NOMO-1 treated with DMSO at 0.1 percent for 48 hours (cell line): ENCODE measurements at regions not wholly inside any gene's neighbourhood (a gene's known extent, or its start where the extent isn't known, plus 50 kb on each side); places are given as distances from the start of the nearest gene placed in this dataset.

Source experiments
- DNase-seq: peaks from one replicate; lab custom pipeline; 2025; ENCODE audit not compliant: unreplicated experiment; lab: John Stamatoyannopoulos, UW

DNA sequence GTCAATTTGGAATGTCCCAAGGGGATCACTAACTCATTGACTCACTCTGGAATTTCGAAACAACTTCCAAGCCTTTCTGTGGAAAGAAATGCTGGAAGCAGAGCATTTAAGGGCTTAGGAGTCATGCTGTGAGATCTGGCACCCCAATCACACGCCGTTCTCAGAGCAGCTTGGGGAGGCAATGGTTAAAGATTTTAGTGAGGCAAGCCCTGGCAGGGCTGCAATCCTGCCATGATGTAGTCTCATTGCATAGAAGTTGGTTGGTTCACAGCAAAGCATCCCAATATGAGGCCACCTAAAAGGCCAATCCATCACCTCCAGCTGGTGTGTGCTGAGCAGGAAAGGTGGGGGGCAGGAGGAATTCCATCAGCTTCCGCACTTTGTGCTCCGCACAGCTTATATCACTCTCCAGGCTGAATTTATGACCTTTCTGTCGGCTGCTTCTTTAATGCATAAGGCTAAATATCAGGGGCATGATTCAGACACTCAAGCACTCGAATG is 1043.9 kb upstream of the POU3F3 start:
- no peak for DNase-seq

DNA sequence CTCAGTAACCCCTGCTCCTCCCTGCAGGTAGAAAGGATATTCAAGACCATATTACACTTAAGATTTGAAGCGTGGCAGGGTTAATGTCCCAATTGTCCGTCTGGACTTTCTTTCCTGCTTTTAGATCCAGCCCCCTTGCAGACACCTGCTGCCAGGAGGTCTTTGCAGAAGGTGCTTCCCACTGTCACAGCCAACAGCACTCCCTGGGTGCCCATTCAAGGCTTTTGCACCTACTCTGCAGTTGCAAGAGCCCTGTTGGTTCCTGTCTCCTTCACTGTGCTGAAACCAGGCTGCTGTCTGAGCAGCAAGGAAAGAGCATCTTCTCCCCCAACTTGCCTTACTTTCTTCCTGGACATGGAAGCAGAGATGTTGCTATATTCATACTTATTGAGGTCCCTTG is 1043.0 kb upstream of the POU3F3 start:
- DNase-seq, result no peak

DNA sequence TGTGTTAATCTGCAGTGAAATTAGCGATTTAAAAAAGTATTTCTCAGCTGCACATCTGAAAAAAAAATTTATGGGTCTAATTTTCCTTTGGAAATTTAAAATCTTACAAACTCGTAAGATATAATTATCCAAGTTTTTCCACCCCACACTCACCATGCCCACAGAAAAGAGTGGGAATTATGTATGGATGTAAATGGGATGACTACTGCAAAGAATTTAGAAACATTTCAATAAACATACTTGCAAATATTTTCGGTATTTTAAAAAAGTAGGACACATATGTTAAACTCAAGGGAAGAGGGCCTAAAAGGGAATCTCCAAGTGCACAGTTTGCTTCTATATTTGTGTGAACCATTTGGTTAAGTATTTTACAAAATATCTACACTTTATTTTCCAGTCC is 1039.9 kb upstream of the POU3F3 start:
- no peak for DNase-seq

DNA sequence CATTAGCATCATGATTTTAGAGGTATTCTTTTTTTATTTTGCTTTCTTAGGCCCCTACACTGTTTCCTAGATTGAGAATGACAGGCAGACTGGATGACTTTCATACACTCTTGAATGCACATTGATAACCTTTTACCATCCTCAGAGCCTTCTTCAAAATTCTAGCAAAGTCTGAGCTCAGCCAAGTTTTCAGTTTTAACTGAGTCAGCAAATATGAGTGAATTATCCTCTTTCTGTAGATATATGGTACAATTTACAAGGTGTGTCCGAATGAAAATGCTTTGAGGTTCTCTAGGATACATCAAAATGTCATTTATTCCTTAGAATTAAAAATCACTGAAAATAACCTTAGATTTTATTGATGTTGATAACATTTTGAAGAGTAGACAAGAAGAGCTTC is 1038.2 kb upstream of the POU3F3 start:
- no peak for DNase-seq

DNA sequence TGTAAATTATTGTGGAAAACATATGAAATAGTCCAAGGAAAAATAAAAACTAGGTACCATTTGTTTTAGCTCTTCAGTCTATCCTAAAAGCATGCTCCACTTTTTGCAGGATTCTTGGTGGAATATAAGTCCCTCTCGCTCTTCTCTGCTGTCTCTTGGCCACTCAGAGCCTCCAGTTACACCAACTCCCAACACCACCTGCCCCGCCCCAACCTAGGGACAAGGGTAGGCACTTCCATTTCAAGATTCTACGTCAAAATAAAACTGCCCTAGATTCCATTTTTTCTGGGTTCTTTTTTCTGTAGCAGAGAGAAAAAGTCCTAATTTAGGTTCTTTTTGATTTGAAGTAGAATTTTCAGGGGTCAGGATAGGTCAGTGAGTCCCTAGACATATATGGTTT is 1036.2 kb upstream of the POU3F3 start:
- DNase-seq, result no peak

DNA sequence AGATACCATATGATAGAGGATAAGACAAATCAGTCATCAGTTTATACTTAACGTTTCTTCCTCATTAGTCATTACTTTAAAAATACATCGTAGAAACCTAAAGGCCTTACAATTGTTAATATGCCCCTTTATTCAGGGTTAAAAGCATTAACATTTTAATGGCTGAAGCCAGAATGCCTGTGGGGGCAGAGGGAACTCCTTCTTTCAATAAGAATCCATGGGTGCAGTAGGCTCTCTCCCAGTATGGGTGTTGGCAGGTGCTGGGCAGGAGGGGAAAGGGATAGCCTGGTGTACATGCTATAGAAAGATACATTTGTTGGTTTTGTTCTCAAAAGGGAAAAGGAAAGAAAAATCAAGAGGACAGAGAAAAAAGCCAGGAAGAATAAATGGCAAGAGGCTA is 1035.7 kb upstream of the POU3F3 start:
- no peak for DNase-seq

DNA sequence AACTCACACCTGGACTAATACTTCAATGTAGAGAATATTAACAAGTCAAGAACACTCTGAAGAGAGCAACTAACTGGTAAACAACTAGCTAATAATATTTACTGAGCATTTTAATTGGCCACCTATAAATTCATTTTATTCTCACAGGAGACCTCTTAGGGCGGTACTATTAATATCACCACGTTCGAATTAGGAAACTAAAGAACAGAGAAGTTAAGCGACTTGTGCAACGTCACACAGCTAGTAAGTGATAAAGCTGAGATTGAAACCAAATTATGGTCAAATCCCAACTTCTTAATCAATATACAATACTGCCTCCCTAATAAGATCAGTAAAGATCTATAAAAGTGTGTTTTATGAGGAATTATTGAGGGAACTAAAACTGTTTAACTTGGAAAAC is 1034.3 kb upstream of the POU3F3 start:
- no peak for DNase-seq

DNA sequence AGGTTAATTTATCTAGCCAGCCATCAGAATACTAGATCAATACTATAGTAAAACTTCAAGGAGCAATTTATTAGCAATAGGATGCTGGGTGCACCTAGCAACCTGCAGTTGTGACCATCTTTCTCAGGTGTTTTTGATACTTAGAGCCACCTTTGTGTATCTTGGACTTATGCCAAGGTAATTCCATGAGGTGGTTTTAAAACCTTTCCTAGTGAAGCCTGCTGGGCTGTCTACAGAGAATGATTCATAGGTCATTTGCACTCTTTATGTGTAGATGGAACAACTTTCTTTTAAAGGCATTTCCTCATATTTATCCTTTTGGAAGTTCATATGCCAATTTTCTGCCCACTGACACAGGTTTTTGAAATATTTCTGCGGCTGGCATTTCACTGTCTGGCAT is 1030.1 kb upstream of the POU3F3 start:
- no peak for DNase-seq

DNA sequence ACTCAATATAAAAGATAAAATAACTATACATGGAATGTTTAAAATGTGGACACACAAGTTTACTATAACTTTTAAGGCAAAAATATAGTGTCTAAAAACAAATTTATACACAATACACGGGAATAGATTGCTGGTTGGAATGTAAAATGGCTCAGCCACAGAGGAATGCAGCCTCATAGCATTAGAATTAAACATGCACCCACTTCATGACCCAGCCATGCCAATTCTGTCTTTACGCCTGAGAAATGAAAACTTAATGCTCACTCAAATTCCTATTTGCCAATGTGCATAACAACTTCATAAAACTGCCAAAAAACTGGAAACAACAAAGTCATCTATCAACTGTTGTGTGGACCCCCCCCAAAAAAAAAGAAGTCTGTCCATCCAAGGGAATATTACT is 1006.6 kb upstream of the POU3F3 start:
- DNase-seq, result no peak

DNA sequence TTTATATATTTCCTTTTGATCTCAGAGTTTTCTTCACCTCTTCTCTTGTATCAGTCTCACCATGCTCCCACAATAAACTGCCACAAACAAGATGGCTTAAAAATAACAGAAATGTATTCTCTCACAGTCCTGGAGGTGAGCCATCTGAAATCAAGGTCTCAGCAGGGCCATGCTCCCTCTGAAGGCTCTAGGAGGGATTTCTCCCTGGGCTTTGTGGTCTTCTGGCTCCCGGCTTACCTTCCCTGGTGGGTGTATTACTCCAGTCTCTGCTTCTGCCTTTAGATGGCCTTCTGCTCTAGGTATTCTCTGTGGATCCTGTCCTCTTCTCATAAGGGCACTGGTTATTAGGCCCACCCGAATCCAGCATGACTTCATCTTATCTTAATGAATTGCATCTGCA is 994.7 kb upstream of the POU3F3 start:
- DNase-seq, result no peak

DNA sequence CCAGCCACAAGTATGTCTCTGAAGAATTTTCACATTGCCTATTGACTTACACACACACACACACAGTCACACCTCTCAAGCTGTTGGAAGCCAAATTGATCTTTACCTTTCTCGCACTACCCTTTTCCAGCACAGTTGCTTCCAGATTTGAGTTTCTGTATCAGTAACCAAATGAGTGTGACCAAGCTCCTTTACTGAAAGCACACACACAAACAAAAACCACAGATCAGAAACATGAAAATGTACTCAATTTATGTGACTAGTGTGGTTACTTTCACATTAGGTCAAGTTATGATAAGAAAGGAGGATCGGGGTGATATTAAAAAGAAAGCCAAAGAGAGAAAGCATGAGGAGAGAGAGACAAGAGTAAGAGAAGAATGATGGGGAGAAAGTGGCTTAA is 993.9 kb upstream of the POU3F3 start:
- no peak for DNase-seq

DNA sequence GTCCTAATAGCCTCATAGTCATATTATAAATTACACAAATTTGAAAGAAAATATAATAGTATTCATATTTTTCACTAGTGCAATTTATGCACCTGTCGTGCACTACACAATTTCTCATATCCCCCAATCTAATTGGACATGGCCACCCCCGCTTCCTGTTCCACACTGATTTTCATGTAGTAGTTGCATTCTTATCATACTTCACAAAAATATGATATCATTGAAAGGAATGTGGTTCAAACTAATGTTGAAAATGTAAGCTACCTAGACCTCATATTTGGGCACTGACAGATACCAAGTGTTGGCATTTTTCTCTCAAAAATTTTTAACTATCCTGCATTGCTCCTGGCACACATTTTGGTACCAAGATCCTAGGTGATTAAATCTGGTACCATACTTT is 985.5 kb upstream of the POU3F3 start:
- DNase-seq, result no peak

DNA sequence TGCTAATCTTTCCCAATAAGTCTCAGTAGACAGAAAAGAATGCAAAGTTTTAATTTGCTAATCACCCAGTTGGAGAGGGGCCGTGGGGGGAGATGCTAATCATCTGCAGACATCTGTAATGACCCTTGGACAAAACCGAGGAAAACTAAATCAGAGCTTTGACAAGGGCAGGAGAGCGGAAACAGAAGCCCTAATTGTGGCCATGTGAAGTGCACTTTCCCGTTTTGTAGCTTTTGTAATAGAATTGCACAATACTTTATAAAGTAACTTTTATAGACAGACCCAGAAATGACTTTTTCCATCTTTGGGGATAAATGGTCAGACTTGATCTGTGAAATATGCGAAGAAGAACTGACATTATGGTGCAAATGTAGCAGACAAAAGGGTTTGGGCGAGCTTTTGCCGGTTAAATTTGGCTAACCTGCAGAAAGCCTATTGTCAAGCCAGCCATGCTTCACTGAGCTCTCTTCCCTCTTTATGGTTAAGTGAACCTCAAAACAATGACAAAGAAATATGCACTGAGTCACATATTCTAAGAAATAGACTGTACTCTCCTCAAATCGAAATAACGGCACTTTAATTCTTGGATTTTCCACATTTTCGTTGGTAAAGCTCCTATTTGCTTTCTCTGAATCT is 980.1 kb upstream of the POU3F3 start:
- no peak for DNase-seq

DNA sequence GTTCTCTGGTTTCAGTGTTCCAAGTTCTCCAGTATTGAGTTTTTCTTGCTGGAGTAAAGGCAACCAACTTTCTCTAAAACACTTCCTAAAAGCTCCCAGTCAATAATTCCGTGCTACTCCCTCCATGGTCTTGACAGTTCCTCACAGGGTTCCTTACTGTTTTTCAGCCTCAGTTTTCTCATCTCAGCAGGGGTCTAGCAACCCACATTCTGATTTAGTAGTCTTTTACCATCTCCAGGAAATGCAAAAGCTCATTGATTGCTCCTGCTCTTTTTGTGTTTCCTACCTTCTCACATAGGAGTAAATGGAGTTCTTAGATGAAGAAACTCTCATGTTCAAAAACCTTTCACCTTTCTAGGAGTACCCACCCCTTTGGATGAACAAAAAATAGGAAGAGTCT is 978.8 kb upstream of the POU3F3 start:
- no peak for DNase-seq

DNA sequence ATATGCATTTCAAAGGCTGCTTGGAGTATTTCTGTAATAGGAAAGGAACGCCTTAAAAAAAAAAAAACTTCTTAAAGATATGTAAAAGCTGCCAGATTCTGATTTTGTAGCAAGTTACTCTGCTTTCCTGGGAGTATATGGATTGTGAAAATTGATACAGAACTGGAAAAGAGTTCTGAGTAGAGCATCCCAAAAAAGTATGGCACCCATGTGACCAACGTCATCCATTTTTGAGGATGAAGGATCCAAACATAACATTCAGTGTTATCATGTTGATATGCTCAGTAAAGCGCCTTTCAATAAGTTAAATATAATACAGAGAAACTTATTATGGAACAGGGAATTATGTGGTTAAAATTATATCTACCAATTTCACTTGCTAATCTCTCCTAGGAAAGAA is 978.4 kb upstream of the POU3F3 start:
- no peak for DNase-seq

DNA sequence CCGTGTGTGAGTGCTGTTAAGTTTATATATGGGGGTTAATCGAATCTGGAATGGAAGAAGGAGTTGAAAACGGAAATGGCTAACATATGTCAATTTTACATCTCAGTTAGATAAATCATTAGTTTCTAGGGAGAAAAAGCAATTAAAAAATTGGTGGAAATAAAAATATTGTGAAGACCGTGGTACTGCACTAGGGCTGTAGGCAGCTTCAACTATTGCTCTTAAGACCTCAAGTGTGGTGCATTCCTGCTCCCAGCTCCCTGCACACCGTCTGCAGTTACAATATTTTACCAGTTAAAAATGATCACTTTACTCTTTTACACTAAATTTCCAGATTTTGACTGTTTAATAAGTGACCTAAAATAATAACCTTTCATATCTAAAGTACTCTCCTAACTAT is 977.3 kb upstream of the POU3F3 start:
- no peak for DNase-seq

DNA sequence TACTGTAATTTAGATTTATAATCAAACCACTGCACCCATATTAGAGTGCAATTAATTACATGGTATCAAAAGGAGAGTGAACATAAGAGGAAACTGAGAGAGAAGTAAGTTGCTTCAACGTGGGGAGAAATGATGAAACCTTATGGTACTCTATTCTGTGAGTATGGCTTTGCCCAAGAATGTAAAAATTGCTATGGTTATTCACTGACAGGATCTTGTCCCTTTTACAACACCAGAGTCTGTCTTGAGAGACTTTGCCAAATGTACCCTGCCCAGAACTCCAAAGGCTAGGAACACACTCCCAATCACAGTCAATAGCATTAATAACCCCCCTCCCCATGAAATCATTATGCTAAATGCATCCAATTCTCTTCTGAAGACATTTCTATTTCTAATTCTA is 974.8 kb upstream of the POU3F3 start:
- DNase-seq, result no peak

DNA sequence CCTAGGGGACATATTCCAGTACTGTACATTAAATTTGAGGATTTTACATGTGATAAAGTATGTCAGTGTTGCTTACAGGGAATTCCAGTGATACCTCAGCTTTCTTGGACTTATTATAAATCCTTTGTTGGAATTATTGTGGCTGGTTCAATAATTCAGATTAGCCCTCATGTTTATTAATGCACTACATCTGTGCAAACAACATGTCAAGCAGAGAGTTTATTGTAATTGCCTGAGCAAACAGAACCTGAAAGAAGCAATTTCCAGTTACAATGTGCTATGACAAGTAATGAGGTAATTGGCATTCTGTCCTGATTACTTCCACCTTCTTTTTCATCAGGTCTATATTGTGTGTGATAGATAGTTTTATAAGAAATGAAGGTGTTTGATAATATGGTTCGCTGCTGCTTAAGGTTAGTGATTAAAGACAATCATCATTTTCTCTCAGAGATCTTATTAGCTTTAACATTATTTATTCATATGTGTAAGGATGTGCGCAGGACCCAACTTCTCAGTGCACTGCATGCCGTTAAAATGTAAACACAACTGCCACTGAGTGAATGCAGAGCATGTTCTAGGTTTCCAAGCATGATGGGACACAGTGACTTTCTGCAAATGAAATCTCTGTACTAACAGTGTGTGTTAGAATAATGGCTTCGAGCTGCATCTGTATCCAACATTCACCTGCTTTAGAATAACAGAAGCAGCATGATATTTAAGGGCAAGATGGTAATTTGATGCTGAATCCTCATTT is 973.7 kb upstream of the POU3F3 start:
- DNase-seq, result no peak

DNA sequence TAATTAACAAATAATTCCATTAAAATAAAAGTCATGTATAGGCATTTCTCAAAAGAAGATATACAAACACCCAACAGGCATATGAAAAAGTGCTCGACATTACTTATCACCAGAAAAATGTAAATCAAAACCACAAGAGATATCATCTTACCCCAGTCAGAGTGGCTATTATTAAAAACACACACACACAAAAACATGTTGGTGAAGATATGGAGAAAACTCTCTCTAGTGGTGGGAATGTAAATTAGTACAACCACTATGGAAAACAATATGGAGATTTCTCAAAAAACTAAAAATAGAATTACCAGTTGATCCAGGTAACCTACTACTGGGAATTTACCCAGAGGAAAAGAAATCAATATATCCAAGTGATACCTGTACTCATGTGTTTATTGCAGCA is 966.3 kb upstream of the POU3F3 start:
- no peak for DNase-seq

DNA sequence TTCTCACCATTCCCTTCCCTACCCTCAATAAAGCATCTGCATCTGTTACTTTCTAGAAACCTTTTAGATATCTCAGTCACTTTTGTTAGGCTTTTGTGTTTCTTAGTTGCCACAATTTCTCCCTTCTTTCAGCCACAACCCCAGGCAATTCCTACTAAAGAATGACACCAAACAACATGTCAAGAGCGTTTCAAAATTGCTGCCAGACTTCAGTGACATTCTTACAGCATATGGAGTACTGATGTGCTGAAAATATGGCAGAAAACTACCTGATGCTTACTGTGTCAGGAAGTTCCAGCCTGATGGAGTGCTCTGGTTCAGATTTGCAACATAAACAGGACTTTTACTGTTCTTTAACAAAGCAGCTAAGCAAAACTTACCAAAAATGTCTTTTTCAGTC is 957.7 kb upstream of the POU3F3 start:
- DNase-seq, result no peak

DNA sequence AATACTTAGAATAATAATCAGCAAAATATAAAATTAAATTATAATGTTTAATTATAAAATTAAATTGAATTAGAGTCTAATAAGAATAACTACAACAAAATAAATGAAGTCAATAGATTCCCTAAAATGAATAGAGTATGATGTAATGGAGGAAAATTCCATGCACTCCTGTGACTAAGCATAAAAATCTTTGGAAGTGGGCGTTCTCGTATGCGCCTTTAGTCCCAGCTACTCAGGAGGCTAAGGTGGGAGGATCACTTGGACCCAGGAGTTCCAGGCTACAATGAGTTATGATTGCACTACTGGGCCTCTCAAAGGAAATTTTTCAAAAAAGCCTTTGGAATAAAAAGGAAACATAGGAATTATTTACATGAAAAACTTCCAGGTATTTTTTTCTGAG is 955.4 kb upstream of the POU3F3 start:
- no peak for DNase-seq

DNA sequence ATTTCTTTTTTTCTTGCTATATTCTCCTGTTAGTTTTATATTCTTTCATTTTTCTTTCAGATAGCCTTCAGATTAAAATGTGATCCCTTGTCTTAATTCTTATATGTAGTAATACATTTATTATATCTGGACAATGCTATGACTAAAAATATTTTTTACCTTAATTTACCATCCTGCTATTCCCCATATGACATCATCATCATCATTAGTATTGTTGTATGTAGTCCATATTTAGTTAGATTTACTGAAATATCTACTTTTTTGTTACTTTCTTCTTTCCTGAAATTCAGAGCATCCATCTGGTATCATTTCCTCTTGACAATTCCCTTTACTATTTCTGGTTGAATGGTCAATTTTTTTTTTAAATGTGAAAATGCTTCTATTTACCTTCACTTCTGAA is 951.6 kb upstream of the POU3F3 start:
- DNase-seq, result no peak

DNA sequence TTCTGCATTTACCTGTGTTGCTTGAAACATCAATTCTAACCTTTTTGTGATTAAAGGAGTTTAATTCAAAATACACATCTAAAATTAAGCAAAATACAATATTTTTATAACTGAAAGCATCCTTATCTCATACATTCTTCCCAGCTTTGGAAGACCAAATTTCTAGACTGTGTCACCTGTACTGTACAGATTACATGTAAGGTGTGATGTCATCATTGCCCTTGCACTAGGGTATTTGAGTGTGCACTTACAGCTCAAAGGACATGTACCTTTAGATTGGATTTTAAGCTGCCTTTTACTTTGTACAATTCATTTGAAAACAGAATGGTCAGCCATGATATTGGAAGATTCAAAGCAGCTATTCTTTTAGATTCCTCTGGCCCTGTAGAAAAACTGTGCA is 932.8 kb upstream of the POU3F3 start:
- DNase-seq, result no peak
